K562 (cell line): ENCODE measurements at regions not wholly inside any gene's neighbourhood (a gene's known extent, or its start where the extent isn't known, plus 50 kb on each side); places are given as distances from the start of the nearest gene placed in this dataset.

ENCODE experiments used
- ATAC-seq: fragments of 200-7000 bp; cut with Tn5 transposase; 3 replicates; pipeline ENCODE4 v1.9.1; 2020; ENCODE audit warnings: moderate library complexity
- BruUV-seq: library from RNA; stranded (reverse); fragments of 400-500 nt; replicated peaks from 2 replicates; lab custom pipeline; 2021; lab: Mats Ljungman, UMichigan
- CTCF ChIA-PET: fragments of 300-600 bp; formaldehyde crosslinking; extraction: SDS; loops from one replicate; lab custom pipeline; 2021; ENCODE audit warnings: low intra/inter-chr PET ratio; lab: Yijun Ruan, JAX
- POLR2A ChIA-PET: fragments of 300-600, 350-650 bp; sonication (Branson Sonifier 250); formaldehyde crosslinking; extraction: SDS; loops from one replicate; lab custom pipeline; 2021; ENCODE audit warnings: antibody characterized with exemption, inconsistent platforms; lab: Yijun Ruan, JAX
- DNase-seq, 4 experiments: peaks; one replicate each; pipeline versions ENCODE4 v3.0.0 to v3.0.0-alpha.2; 2011 to 2018; ENCODE audit warnings: low spot score in 3 of 4, mixed read lengths in 3 of 4; ENCODE audit errors: extremely low read depth in 1 of 4
- FAIRE-seq: peaks from 2 replicates; lab custom pipeline; 2011; peaks lifted over from hg19 to GRCh38; lab: Jason Lieb, UNC
- H2AFZ ChIP-seq: 2 replicates; pipeline ENCODE4 v1.6.0; 2011; ENCODE audit warnings: low read depth, low read length, control low read depth, inconsistent platforms
- H3K27ac ChIP-seq: fragments of 200-600 bp; 3 replicates; pipeline ENCODE4 v1.8.0; 2011; ENCODE audit warnings: low read depth, mild to moderate bottlenecking, control low read depth, inconsistent platforms, low read length, moderate library complexity, mixed read lengths; ENCODE audit errors: extremely low read depth
- H3K27me3 ChIP-seq, 2 experiments: fragments of 300-600 bp in 1 of 2; 2 replicates in 1 of 2; 3 replicates in 1 of 2; pipeline versions ENCODE4 v1.6.0 to v1.8.0; 2011; ENCODE audit warnings: inconsistent platforms in 2 of 2, low read length in 2 of 2, mild to moderate bottlenecking in 1 of 2, mixed read lengths in 1 of 2, moderate library complexity in 1 of 2; ENCODE audit not compliant: control insufficient read depth in 2 of 2, insufficient read depth in 2 of 2
- H3K36me3 ChIP-seq: fragments of 300-600 bp; 3 replicates; pipeline ENCODE4 v1.8.0; 2011; ENCODE audit warnings: mild to moderate bottlenecking, low read length, inconsistent platforms; ENCODE audit not compliant: control insufficient read depth, insufficient read depth
- H3K4me1 ChIP-seq, 2 experiments: fragments of 200-600 bp in 1 of 2; replicated peaks in 1 of 2; 2 replicates in 1 of 2; 3 replicates in 1 of 2; pipeline versions ENCODE4 v1.5.1 to v1.8.0; 2011; ENCODE audit warnings: inconsistent platforms in 2 of 2, low read length in 2 of 2, mild to moderate bottlenecking in 1 of 2, mixed read lengths in 1 of 2, moderate library complexity in 1 of 2; ENCODE audit not compliant: control insufficient read depth in 2 of 2, insufficient read depth in 2 of 2
- H3K4me2 ChIP-seq: 2 replicates; pipeline ENCODE4 v1.6.1; 2011; ENCODE audit warnings: low read length, control low read depth, inconsistent platforms, mixed read lengths; ENCODE audit not compliant: insufficient read depth
- H3K4me3 ChIP-seq: fragments of 200-600 bp; sonication (generic), shearing (Covaris generic); 2 replicates; pipeline ENCODE4 v1.5.1; 2016; ENCODE audit warnings: control low read depth, inconsistent platforms
- H3K79me2 ChIP-seq: fragments of 200-600 bp; 3 replicates; pipeline ENCODE4 v1.8.0; 2011; ENCODE audit warnings: low read length, inconsistent platforms; ENCODE audit not compliant: control insufficient read depth, insufficient read depth
- H3K9ac ChIP-seq, 2 experiments: 2 replicates each; pipeline versions ENCODE4 v1.6.0 to v1.6.1; 2011; ENCODE audit warnings: low read depth in 2 of 2, low read length in 2 of 2, control low read depth in 1 of 2, inconsistent platforms in 1 of 2, mild to moderate bottlenecking in 1 of 2, mixed read lengths in 1 of 2; ENCODE audit not compliant: insufficient read depth in 1 of 2
- H3K9me1 ChIP-seq: one replicate; pipeline ENCODE4 v1.6.0; 2011; ENCODE audit warnings: inconsistent platforms, mild to moderate bottlenecking, low read length, moderate library complexity; ENCODE audit not compliant: control insufficient read depth, insufficient read depth
- H3K9me3 ChIP-seq: replicated peaks from 2 replicates; pipeline ENCODE4 v1.5.1; 2011; ENCODE audit warnings: low read depth, low read length, inconsistent platforms; ENCODE audit not compliant: control insufficient read depth, insufficient read depth
- H4K20me1 ChIP-seq: replicated peaks from 2 replicates; pipeline ENCODE4 v1.6.1; 2011; ENCODE audit warnings: low read length, inconsistent platforms, mixed read lengths; ENCODE audit not compliant: control insufficient read depth, insufficient read depth
- AFF1 ChIP-seq, 2 experiments: fragments of 450-650 bp; IDR thresholded peaks; 2 replicates each; pipeline ENCODE4 v1.6.1; 2018; ENCODE audit warnings: mild to moderate bottlenecking in 2 of 2, low read depth in 1 of 2; ENCODE audit not compliant: partially characterized antibody in 2 of 2
- C11orf30 ChIP-seq: fragments of 450-650 bp; IDR thresholded peaks from 2 replicates; pipeline ENCODE4 v1.6.1; 2016; ENCODE audit warnings: low read depth, mild to moderate bottlenecking
- CREB5 ChIP-seq: fragments of 250-450 bp; sonication (Bioruptor Pico); IDR thresholded peaks from 2 replicates; pipeline ENCODE4 v1.5.0; 2020; ENCODE audit warnings: mild to moderate bottlenecking
- EP300 ChIP-seq: IDR thresholded peaks from 2 replicates; pipeline ENCODE4 v1.6.1; 2012; ENCODE audit warnings: low read length, improper control_type of control experiment
- ETV6 ChIP-seq, 3 experiments: fragments of 150-350 bp in 1 of 3; sonication (generic) in 1 of 3; formaldehyde crosslinking in 1 of 3; IDR thresholded peaks; 2 replicates each; pipeline versions ENCODE4 v1.6.1 to v1.8.0; 2014 to 2022; ENCODE audit warnings: borderline replicate concordance in 2 of 3, low read depth in 2 of 3, antibody characterized with exemption in 1 of 3, low read length in 1 of 3, mild to moderate bottlenecking in 1 of 3, missing genetic modification reagents in 1 of 3
- MAFF ChIP-seq: IDR thresholded peaks from 2 replicates; pipeline ENCODE4 v1.6.1; 2012; ENCODE audit warnings: low read length, improper control_type of control experiment
- MAFG ChIP-seq: fragments of 450-650 bp; conservative IDR thresholded peaks from 2 replicates; pipeline ENCODE4 v1.6.1; 2016; ENCODE audit warnings: missing genetic modification characterization, missing compliant biosample characterization
- MAFK ChIP-seq: IDR thresholded peaks from 2 replicates; pipeline ENCODE4 v1.6.1; 2011; ENCODE audit warnings: low read length, improper control_type of control experiment
- MXI1 ChIP-seq: IDR thresholded peaks from 2 replicates; pipeline ENCODE4 v1.6.1; 2011; ENCODE audit warnings: low read depth, mild to moderate bottlenecking, improper control_type of control experiment, low read length
- NRF1 ChIP-seq, 2 experiments: fragments of 450-650 bp; IDR thresholded peaks in 1 of 2; conservative IDR thresholded peaks in 1 of 2; 2 replicates each; pipeline ENCODE4 v1.6.1; 2014; ENCODE audit warnings: mild to moderate bottlenecking in 2 of 2
- POLR2AphosphoS5 ChIP-seq: IDR thresholded peaks from 2 replicates; pipeline ENCODE4 v1.6.1; 2011; ENCODE audit warnings: mild to moderate bottlenecking, low read depth, low read length, moderate library complexity; ENCODE audit not compliant: control insufficient read depth, insufficient read depth
- ZNF316 ChIP-seq: fragments of 450-650 bp; IDR thresholded peaks from 2 replicates; pipeline ENCODE4 v1.6.1; 2016
- ZNF76 ChIP-seq: fragments of 250-450 bp; sonication (Bioruptor Pico); IDR thresholded peaks from 2 replicates; pipeline ENCODE4 v1.4.0; 2020; ENCODE audit warnings: mild to moderate bottlenecking, moderate library complexity, borderline replicate concordance
- WGBS: fragments of 100-300 bp; shearing (Covaris generic); methylation state at CpG from one replicate; pipeline ENCODE4 v1.1.6; 2016; ENCODE audit warnings: low coverage, mixed read lengths; ENCODE audit not compliant: insufficient coverage; ENCODE audit errors: missing lambda C conversion rate; 5-methylcytosine and 5-hydroxymethylcytosine counted together
- in situ Hi-C: fragments of 300-500 bp; cut with MboI; formaldehyde crosslinking; loops from 4 replicates; pipeline ENCODE4 v1.15.0; 2018; ENCODE audit warnings: inconsistent platforms, mixed read lengths
- intact Hi-C: fragments of 100-400 bp; cut with micrococcal nuclease; formaldehyde crosslinking; loops from 2 replicates; pipeline ENCODE4 v1.14.2; 2022

DNA sequence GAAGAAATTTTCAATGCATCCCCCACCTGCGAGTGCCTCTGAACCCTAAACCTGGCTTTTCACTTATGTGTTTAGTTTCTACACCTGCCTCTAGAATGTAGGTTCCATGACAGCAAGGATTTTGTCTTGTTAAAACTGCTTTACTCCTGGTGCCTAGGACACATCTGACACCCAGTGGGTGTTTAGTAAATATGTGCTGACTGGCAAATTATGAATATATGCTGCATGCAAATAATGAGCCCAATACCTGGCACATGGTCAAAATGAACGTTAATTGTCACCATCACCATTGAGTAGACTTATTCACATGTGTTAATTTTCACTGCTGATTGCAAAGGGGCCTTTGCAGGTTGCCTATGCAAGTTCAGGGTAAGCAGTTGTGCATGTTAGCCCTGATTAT, 249.9 kb upstream of the WWC1 start:
- no peaks in the 10 kb centered on the region for H3K27me3 ChIP-seq
- H3K27ac ChIP-seq: no peak overlapping the region
- no peak overlapping the region for H3K9ac ChIP-seq
- no peak for FAIRE-seq
- 0% methylated on average over 2 of the region's 2 CpGs for WGBS
- no peak for ATAC-seq
- in situ Hi-C loops: no loop called here
- H3K4me3 ChIP-seq: no peak overlapping the region
- TF ChIP-seq NRF1 (conservative IDR thresholded peaks at IDR 0.05 in 1 of 2, IDR thresholded peaks at IDR 0.05 in 1 of 2) (no peak), MXI1 (no peak), MAFK (peak; percentile 37; the same call in 1 of the 2 replicates), CREB5 (CRISPR knock-in tag) (no peak), ZNF316 (peak; percentile 73), MAFG (peak; percentile 54), ETV6 (IDR thresholded peaks at IDR 0.05; ENCODE audit: borderline replicate concordance in 1 of 2, low read depth in 2 of 2, low read length in 1 of 2) (no peak), ETV6 (CRISPR knock-in tag; IDR thresholded peaks at IDR 0.05; ENCODE audit: borderline replicate concordance) (no peak), EP300 (no peak), AFF1 (IDR thresholded peaks at IDR 0.05; ENCODE audit: low read depth in 1 of 2, partially characterized antibody in 2 of 2) (no peak), MAFF (peak; percentile 21; the same call in 1 of the 2 replicates), POLR2AphosphoS5 (no peak), C11orf30 (peak; percentile 47; the same call in 1 of the 2 replicates), ZNF76 (CRISPR knock-in tag) (no peak)
- no peaks in the 10 kb centered on the region for H3K4me1 ChIP-seq
- no peak for DNase-seq
- POLR2A ChIA-PET: interaction anchor here (1.5 kb wide), 1 partner anchor 9 kb away, joined by 3 read pairs; no protein-coding TSS in a partner anchor
- CTCF ChIA-PET: no interaction called here
- H4K20me1 ChIP-seq: no peaks in the 10 kb centered on the region
- H3K9me1 ChIP-seq: no peaks in the 10 kb centered on the region
- H3K4me2 ChIP-seq: no peak overlapping the region
- no peaks in the 10 kb centered on the region for H3K9me3 ChIP-seq
- no peaks in the 10 kb centered on the region for H3K79me2 ChIP-seq
- no peaks in the 10 kb centered on the region for H3K36me3 ChIP-seq
- no peak overlapping the region for H2AFZ ChIP-seq
- intact Hi-C loops: loop anchor here (10.0 kb wide), 1 partner anchor 317 kb away; no protein-coding TSS in a partner anchor
- BruUV-seq: no TSS peak
